Endothelial cell of umbilical vein (primary cell): ENCODE measurements at regions not wholly inside any gene's neighbourhood (a gene's known extent, or its start where the extent isn't known, plus 50 kb on each side); places are given as distances from the start of the nearest gene placed in this dataset.

Source experiments
- BruUV-seq: library from RNA; stranded (reverse); fragments of 400-500 nt; replicated peaks from 2 replicates; lab custom pipeline; 2021; lab: Mats Ljungman, UMichigan
- CTCF ChIA-PET: fragments of 300-600, 350-600 bp; sonication (Branson Sonifier 250); formaldehyde crosslinking; loops from one replicate; lab custom pipeline; 2021; ENCODE audit warnings: antibody characterized with exemption, inconsistent platforms; lab: Charles Lee
- POLR2A ChIA-PET: fragments of 300-600, 350-600 bp; sonication (Branson Sonifier 250); formaldehyde crosslinking; loops from one replicate; lab custom pipeline; 2021; ENCODE audit warnings: antibody characterized with exemption, inconsistent platforms; lab: Charles Lee
- DNase-seq: peaks from one replicate; pipeline ENCODE4 v3.0.0-alpha.2; 2011; ENCODE audit warnings: low read depth, low spot score
- FAIRE-seq: peaks from 2 replicates; lab custom pipeline; 2011; peaks lifted over from hg19 to GRCh38; lab: Jason Lieb, UNC
- H2AFZ ChIP-seq: 2 replicates; pipeline ENCODE4 v1.6.0; 2012; ENCODE audit warnings: low read depth, low read length, control low read depth, inconsistent platforms
- H3K27ac ChIP-seq: 2 replicates; pipeline ENCODE4 v1.5.1; 2011; ENCODE audit warnings: low read depth, mild to moderate bottlenecking, control low read depth, low read length, moderate library complexity; ENCODE audit not compliant: insufficient read depth
- H3K27me3 ChIP-seq, 2 experiments: 2 replicates each; pipeline versions ENCODE4 v1.6.0 to v1.6.1; 2011; ENCODE audit warnings: low read length in 2 of 2, mixed read lengths in 1 of 2; ENCODE audit not compliant: control insufficient read depth in 2 of 2, insufficient read depth in 2 of 2
- H3K36me3 ChIP-seq, 2 experiments: 2 replicates in 1 of 2; 3 replicates in 1 of 2; pipeline ENCODE4 v1.5.1; 2011; ENCODE audit warnings: low read length in 2 of 2, mild to moderate bottlenecking in 1 of 2, moderate library complexity in 1 of 2; ENCODE audit not compliant: control insufficient read depth in 2 of 2, insufficient read depth in 2 of 2; ENCODE audit errors: extremely low read depth in 1 of 2
- H3K4me1 ChIP-seq: 3 replicates; pipeline ENCODE4 v1.5.1; 2011; ENCODE audit warnings: mild to moderate bottlenecking, low read length; ENCODE audit not compliant: control insufficient read depth, insufficient read depth; ENCODE audit errors: extremely low read depth
- H3K4me2 ChIP-seq: 2 replicates; pipeline ENCODE4 v1.6.1; 2011; ENCODE audit warnings: low read length, control low read depth, mixed read lengths; ENCODE audit not compliant: insufficient read depth
- H3K4me3 ChIP-seq, 3 experiments: fragments of 200-600 bp in 1 of 3; sonication (generic), shearing (Covaris generic) in 1 of 3; replicated peaks in 1 of 3; 2 replicates each; pipeline ENCODE4 v1.5.1; 2011 to 2016; ENCODE audit warnings: control low read depth in 3 of 3, low read length in 3 of 3, mild to moderate bottlenecking in 2 of 3, inconsistent platforms in 1 of 3, low read depth in 1 of 3, moderate library complexity in 1 of 3; ENCODE audit not compliant: insufficient read depth in 1 of 3
- H3K79me2 ChIP-seq: 2 replicates; pipeline ENCODE4 v1.6.0; 2012; ENCODE audit warnings: low read length, inconsistent platforms; ENCODE audit not compliant: control insufficient read depth, insufficient read depth
- H3K9ac ChIP-seq: replicated peaks from 2 replicates; pipeline ENCODE3; 2011; ENCODE audit warnings: low read length, control low read depth; ENCODE audit not compliant: insufficient read depth; ENCODE audit errors: extremely low read depth
- H3K9me1 ChIP-seq: replicated peaks from 3 replicates; pipeline ENCODE4 v1.6.0; 2011; ENCODE audit warnings: mild to moderate bottlenecking, low read length; ENCODE audit not compliant: control insufficient read depth, insufficient read depth; ENCODE audit errors: extremely low read depth
- H3K9me3 ChIP-seq: replicated peaks from 2 replicates; pipeline ENCODE4 v1.5.1; 2012; ENCODE audit warnings: low read length, inconsistent platforms; ENCODE audit not compliant: control insufficient read depth, insufficient read depth
- H4K20me1 ChIP-seq: replicated peaks from 2 replicates; pipeline ENCODE3; 2011; ENCODE audit warnings: mild to moderate bottlenecking, low read length; ENCODE audit not compliant: control insufficient read depth, insufficient read depth; ENCODE audit errors: extremely low read depth
- EZH2 ChIP-seq: IDR thresholded peaks from 2 replicates; pipeline ENCODE4 v1.6.1; 2012; ENCODE audit warnings: borderline replicate concordance, low read depth, mild to moderate bottlenecking, moderate library complexity, low read length, inconsistent platforms; ENCODE audit not compliant: severe bottlenecking
- FOS ChIP-seq: IDR thresholded peaks from 2 replicates; pipeline ENCODE4 v1.6.1; 2011; ENCODE audit warnings: mild to moderate bottlenecking, low read length, moderate library complexity, borderline replicate concordance; ENCODE audit not compliant: insufficient read depth
- JUN ChIP-seq: IDR thresholded peaks from 2 replicates; pipeline ENCODE4 v1.6.1; 2011; ENCODE audit warnings: borderline replicate concordance, low read depth; ENCODE audit not compliant: insufficient read length, insufficient read depth
- MYC ChIP-seq: IDR thresholded peaks from one replicate; pipeline ENCODE4 v1.6.1; 2011; ENCODE audit warnings: mild to moderate bottlenecking, low read depth, low read length
- POLR2AphosphoS5 ChIP-seq: IDR thresholded peaks from 2 replicates; pipeline ENCODE4 v1.6.1; 2012; ENCODE audit warnings: low read depth, mild to moderate bottlenecking, control low read depth, low read length, moderate library complexity; ENCODE audit not compliant: insufficient read depth
- dilution Hi-C: fragments of 300-500 bp; cut with MboI; formaldehyde crosslinking; loops from one replicate; pipeline ENCODE4 v1.15.0; 2019; ENCODE audit warnings: low sequenced_read_pairs; ENCODE audit not compliant: extremely low pct_ligation_motif_present
- intact Hi-C: fragments of 100-400 bp; cut with micrococcal nuclease; formaldehyde crosslinking; loops from one replicate; pipeline ENCODE4 v1.10.0; 2022
- TF ChIP-seq, protein P1 (sequence below): IDR thresholded peaks from 2 replicates; pipeline ENCODE4 v1.6.1; 2011; ENCODE audit not compliant: insufficient read depth, insufficient read length
- TF ChIP-seq, protein P2 (sequence below), 2 donors: IDR thresholded peaks; 1 replicate in 1 of 2; 2 replicates in 1 of 2; pipeline ENCODE4 v1.5.1; 2011; ENCODE audit warnings: low read length in 2 of 2, mild to moderate bottlenecking in 2 of 2, moderate library complexity in 2 of 2, control low read depth in 1 of 2, inconsistent platforms in 1 of 2, low read depth in 1 of 2; ENCODE audit not compliant: insufficient read depth in 1 of 2; ENCODE audit errors: extremely low read depth in 1 of 2

DNA sequence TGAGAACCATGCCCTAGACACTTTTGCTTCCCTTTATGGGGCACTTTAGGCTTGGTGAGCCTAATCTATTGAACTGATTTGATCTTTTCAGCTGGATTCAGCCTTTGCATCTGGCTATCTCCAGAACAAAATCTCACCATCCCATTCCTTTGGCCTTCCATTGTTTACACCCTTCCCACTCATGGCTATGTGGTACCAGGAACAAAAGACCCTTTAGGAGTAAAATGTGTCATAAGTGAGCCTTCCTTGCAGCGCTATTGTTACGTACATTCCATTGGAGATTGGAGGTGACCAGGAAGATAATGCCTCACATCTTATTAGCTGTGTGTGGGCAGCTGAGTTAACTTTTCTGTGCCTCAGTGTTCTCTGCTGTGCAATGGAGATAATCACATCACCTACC lies 188.4 kb downstream of the SATB1 start:
- no TSS peak for BruUV-seq
- H3K9ac ChIP-seq = no peak overlapping the region
- H3K4me1 ChIP-seq = no peaks in the 10 kb centered on the region
- no peak overlapping the region for H3K4me3 ChIP-seq
- no peaks in the 10 kb centered on the region for H3K36me3 ChIP-seq
- no peak overlapping the region for H3K27ac ChIP-seq
- H3K27me3 ChIP-seq = no peaks in the 10 kb centered on the region
- intact Hi-C loops = no loop called here
- DNase-seq = no peak
- no peaks in the 10 kb centered on the region for H4K20me1 ChIP-seq
- no peaks in the 10 kb centered on the region for H3K79me2 ChIP-seq
- FAIRE-seq = no peak
- no peaks in the 10 kb centered on the region for H3K9me3 ChIP-seq
- dilution Hi-C loops = no loop called here
- no peaks in the 10 kb centered on the region for H3K9me1 ChIP-seq
- H2AFZ ChIP-seq = no peak overlapping the region
- H3K4me2 ChIP-seq = no peak overlapping the region
- TF ChIP-seq, protein P1, sequence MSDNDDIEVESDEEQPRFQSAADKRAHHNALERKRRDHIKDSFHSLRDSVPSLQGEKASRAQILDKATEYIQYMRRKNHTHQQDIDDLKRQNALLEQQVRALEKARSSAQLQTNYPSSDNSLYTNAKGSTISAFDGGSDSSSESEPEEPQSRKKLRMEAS = no peak
- no peak for TF ChIP-seq MYC
- POLR2A ChIA-PET = no interaction called here
- CTCF ChIA-PET = no interaction called here

DNA sequence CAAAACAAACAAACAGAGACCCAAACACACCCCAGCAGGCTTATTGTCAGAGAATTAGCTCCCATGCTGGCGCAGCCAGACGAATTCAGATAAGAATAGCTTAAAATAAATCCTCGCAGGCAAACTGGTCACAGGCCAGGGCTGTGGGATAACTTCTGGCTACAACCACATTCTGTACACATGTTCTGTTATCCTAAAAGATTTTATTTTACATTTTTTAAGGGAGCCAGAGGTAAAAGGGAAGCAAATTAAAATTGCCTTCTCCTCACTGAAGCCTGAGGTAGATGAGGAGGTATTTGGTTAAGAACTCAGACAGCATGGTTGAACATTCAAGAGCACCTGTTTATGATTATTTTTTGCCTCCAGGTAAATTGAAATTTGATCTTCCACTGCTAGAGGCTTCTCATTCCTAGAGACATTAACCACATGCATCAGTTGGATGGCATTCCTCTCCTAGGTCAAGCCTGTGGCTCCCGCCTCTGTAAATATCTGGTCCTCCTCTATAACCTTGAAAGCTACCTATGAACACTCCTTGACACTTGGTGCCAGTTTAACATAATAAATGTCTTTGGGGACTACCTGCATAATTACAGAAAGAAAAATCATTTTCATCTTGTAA lies 190.3 kb downstream of the SATB1 start:
- CTCF ChIA-PET = no interaction called here
- Histone ChIP-seq H3K9ac (no peak overlapping the region), H3K4me1 (no peaks in the 10 kb centered on the region), H3K27ac (no peak overlapping the region), H4K20me1 (no peaks in the 10 kb centered on the region), H3K9me3 (no peaks in the 10 kb centered on the region), H3K79me2 (no peaks in the 10 kb centered on the region), H3K36me3 (no peaks in the 10 kb centered on the region), H2AFZ (no peak overlapping the region), H3K4me3 (no peak overlapping the region), H3K4me2 (no peak overlapping the region), H3K27me3 (no peaks in the 10 kb centered on the region), H3K9me1 (no peaks in the 10 kb centered on the region)
- FAIRE-seq (no peak), DNase-seq (no peak)
- TF ChIP-seq, protein P2, sequence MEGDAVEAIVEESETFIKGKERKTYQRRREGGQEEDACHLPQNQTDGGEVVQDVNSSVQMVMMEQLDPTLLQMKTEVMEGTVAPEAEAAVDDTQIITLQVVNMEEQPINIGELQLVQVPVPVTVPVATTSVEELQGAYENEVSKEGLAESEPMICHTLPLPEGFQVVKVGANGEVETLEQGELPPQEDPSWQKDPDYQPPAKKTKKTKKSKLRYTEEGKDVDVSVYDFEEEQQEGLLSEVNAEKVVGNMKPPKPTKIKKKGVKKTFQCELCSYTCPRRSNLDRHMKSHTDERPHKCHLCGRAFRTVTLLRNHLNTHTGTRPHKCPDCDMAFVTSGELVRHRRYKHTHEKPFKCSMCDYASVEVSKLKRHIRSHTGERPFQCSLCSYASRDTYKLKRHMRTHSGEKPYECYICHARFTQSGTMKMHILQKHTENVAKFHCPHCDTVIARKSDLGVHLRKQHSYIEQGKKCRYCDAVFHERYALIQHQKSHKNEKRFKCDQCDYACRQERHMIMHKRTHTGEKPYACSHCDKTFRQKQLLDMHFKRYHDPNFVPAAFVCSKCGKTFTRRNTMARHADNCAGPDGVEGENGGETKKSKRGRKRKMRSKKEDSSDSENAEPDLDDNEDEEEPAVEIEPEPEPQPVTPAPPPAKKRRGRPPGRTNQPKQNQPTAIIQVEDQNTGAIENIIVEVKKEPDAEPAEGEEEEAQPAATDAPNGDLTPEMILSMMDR (IDR thresholded peaks at IDR 0.05; ENCODE audit: extremely low read depth in 1 of 2, insufficient read depth in 1 of 2, low read depth in 1 of 2, low read length in 2 of 2) = no peak
- TF ChIP-seq JUN = no peak
- TF ChIP-seq, protein P1 = no peak
- no peak for TF ChIP-seq FOS
- no peak for TF ChIP-seq EZH2
- no peak for TF ChIP-seq MYC
- TF ChIP-seq POLR2AphosphoS5 = no peak
- POLR2A ChIA-PET = no interaction called here
- intact Hi-C loops (no loop called here), dilution Hi-C loops (no loop called here)
- BruUV-seq = no TSS peak
